NCI-H2029 (cell line): ENCODE measurements at regions not wholly inside any gene's neighbourhood (a gene's known extent, or its start where the extent isn't known, plus 50 kb on each side); places are given as distances from the start of the nearest gene placed in this dataset.
"Not testable (repeated sequence)": the region's sequence is repeated elsewhere in the genome, so short reads cannot be mapped to it uniquely, and the experiment has no call there.

Source experiments
- DNase-seq: peaks from one replicate; lab custom pipeline; 2025; lab: John Stamatoyannopoulos, UW

GRCh38 chr6:114928731-114929130 lies 585.9 kb upstream of the HS3ST5 start:
- not testable (repeated sequence) for DNase-seq

- DNase-seq: no peak
Observed at GRCh38 chr6:114906096-114906495, 563.3 kb upstream of the HS3ST5 start.

GRCh38 chr6:114897536-114897935 lies 554.7 kb upstream of the HS3ST5 start:
- DNase-seq: no peak

GRCh38 chr6:114892211-114892610 lies 549.4 kb upstream of the HS3ST5 start:
- no peak for DNase-seq

GRCh38 chr6:114888241-114888640 lies 545.4 kb upstream of the HS3ST5 start:
- DNase-seq: no peak

- no peak for DNase-seq
Observed at GRCh38 chr6:114886670-114887436, 544.0 kb upstream of the HS3ST5 start.

GRCh38 chr6:114879693-114880092 lies 536.9 kb upstream of the HS3ST5 start:
- DNase-seq: no peak

- no peak for DNase-seq
Observed at GRCh38 chr6:114878091-114878490, 535.3 kb upstream of the HS3ST5 start.

- DNase-seq: no peak
Observed at GRCh38 chr6:114874410-114874809, 531.6 kb upstream of the HS3ST5 start.

GRCh38 chr6:114865506-114865905 lies 522.7 kb upstream of the HS3ST5 start:
- not testable (repeated sequence) for DNase-seq

GRCh38 chr6:114863610-114864009 lies 520.8 kb upstream of the HS3ST5 start:
- no peak for DNase-seq

GRCh38 chr6:114862819-114863218 lies 520.0 kb upstream of the HS3ST5 start:
- DNase-seq: no peak

GRCh38 chr6:114862064-114862463 lies 519.2 kb upstream of the HS3ST5 start:
- DNase-seq: no peak

GRCh38 chr6:114844359-114844758 lies 501.5 kb upstream of the HS3ST5 start:
- no peak for DNase-seq

GRCh38 chr6:114839019-114839418 lies 496.2 kb upstream of the HS3ST5 start:
- DNase-seq: no peak

GRCh38 chr6:114833211-114833610 lies 490.4 kb upstream of the HS3ST5 start:
- no peak for DNase-seq

GRCh38 chr6:114830515-114830914 lies 487.7 kb upstream of the HS3ST5 start:
- no peak for DNase-seq

GRCh38 chr6:114827135-114827534 lies 484.3 kb upstream of the HS3ST5 start:
- no peak for DNase-seq

GRCh38 chr6:114824409-114824808 lies 481.6 kb upstream of the HS3ST5 start:
- DNase-seq: no peak

- DNase-seq: no peak
Observed at GRCh38 chr6:114816678-114817077, 473.9 kb upstream of the HS3ST5 start.

- DNase-seq: no peak
Observed at GRCh38 chr6:114810468-114810867, 467.6 kb upstream of the HS3ST5 start.

- not testable (repeated sequence) for DNase-seq
Observed at GRCh38 chr6:114805426-114805825, 462.6 kb upstream of the HS3ST5 start.

GRCh38 chr6:114796576-114796975 lies 453.8 kb upstream of the HS3ST5 start:
- DNase-seq: no peak

- no peak for DNase-seq
Observed at GRCh38 chr6:114793428-114793827, 450.6 kb upstream of the HS3ST5 start.
